ACC112 (cell line): ENCODE measurements at regions not wholly inside any gene's neighbourhood (a gene's known extent, or its start where the extent isn't known, plus 50 kb on each side); places are given as distances from the start of the nearest gene placed in this dataset.
A peak's percentile ranks its signal among the peaks of the same experiment; 100 is the strongest.

ENCODE experiments used
- H2AFZ ChIP-seq: fragments of 200-600 bp; sonication (generic); one replicate; pipeline ENCODE4 v1.6.0; 2017; ENCODE audit warnings: antibody characterized with exemption, low read length; ENCODE audit not compliant: unreplicated experiment
- H3K27ac ChIP-seq: fragments of 200-600 bp; sonication (generic); 2 replicates; pipeline ENCODE4 v1.5.1; 2014; ENCODE audit warnings: low read depth, mild to moderate bottlenecking, antibody characterized with exemption, low read length, moderate library complexity
- H3K27me3 ChIP-seq: fragments of 200-600 bp; sonication (generic); 2 replicates; pipeline ENCODE4 v1.6.1; 2014; ENCODE audit warnings: mild to moderate bottlenecking, antibody characterized with exemption, low read length, moderate library complexity, mixed read lengths; ENCODE audit not compliant: insufficient read depth
- H3K36me3 ChIP-seq: fragments of 200-600 bp; sonication (generic); 2 replicates; pipeline ENCODE4 v1.6.1; 2016; ENCODE audit warnings: mild to moderate bottlenecking, antibody characterized with exemption, low read length, moderate library complexity, mixed read lengths; ENCODE audit not compliant: insufficient read depth
- H3K4me1 ChIP-seq: fragments of 200-600 bp; sonication (generic); one replicate; pipeline ENCODE4 v1.6.1; 2016; ENCODE audit warnings: low read length, mixed read lengths; ENCODE audit not compliant: insufficient read depth, unreplicated experiment, control insufficient read depth
- H3K4me3 ChIP-seq: fragments of 200-600 bp; sonication (generic); 2 replicates; pipeline ENCODE4 v1.5.1; 2014; ENCODE audit warnings: mild to moderate bottlenecking, low read depth, low read length
- H3K79me2 ChIP-seq: fragments of 200-600 bp; sonication (generic); one replicate; pipeline ENCODE4 v1.6.0; 2016; ENCODE audit warnings: low read length; ENCODE audit not compliant: control insufficient read depth, unreplicated experiment, insufficient read depth

- Histone ChIP-seq H3K79me2 (no peaks in the 10 kb centered on the region), H3K4me1 (peaks cover 39% of the 10 kb centered on the region), H3K27ac (no peak overlapping the region), H3K36me3 (no peaks in the 10 kb centered on the region), H2AFZ (no peak overlapping the region), H3K4me3 (no peak overlapping the region), H3K27me3 (no peaks in the 10 kb centered on the region)
Measured at GRCh38 chr1:221029981-221030649, 150.9 kb downstream of the HLX start.

GRCh38 chr1:221030990-221031389, 151.7 kb downstream of the HLX start:
- Histone ChIP-seq H3K36me3 (no peaks in the 10 kb centered on the region), H3K27me3 (no peaks in the 10 kb centered on the region), H3K79me2 (no peaks in the 10 kb centered on the region), H3K4me1 (peaks cover 43% of the 10 kb centered on the region), H3K4me3 (no peak overlapping the region), H3K27ac (no peak overlapping the region), H2AFZ (no peak overlapping the region)

GRCh38 chr1:221031458-221032203, 152.4 kb downstream of the HLX start:
- Histone ChIP-seq H3K36me3 (no peaks in the 10 kb centered on the region), H3K4me1 (peaks cover 48% of the 10 kb centered on the region), H2AFZ (no peak overlapping the region), H3K27ac (peak overlapping the region; percentile 70), H3K4me3 (no peak overlapping the region), H3K27me3 (no peaks in the 10 kb centered on the region), H3K79me2 (no peaks in the 10 kb centered on the region)

- Histone ChIP-seq H3K4me3 (no peak overlapping the region), H3K27ac (peak overlapping the region; percentile 70), H3K4me1 (peaks cover 48% of the 10 kb centered on the region), H3K27me3 (no peaks in the 10 kb centered on the region), H2AFZ (no peak overlapping the region), H3K36me3 (no peaks in the 10 kb centered on the region), H3K79me2 (no peaks in the 10 kb centered on the region)
Measured at GRCh38 chr1:221032204-221032585, 153.0 kb downstream of the HLX start.

GRCh38 chr1:221032637-221033280, 153.5 kb downstream of the HLX start:
- Histone ChIP-seq H3K4me1 (peaks cover 48% of the 10 kb centered on the region), H3K27ac (peak overlapping the region; percentile 70), H3K79me2 (no peaks in the 10 kb centered on the region), H3K4me3 (no peak overlapping the region), H3K27me3 (no peaks in the 10 kb centered on the region), H2AFZ (peak overlapping the region; percentile 39), H3K36me3 (no peaks in the 10 kb centered on the region)

- Histone ChIP-seq H3K4me3 (peak overlapping the region; percentile 58), H3K4me1 (peaks cover 60% of the 10 kb centered on the region), H2AFZ (peak overlapping the region; percentile 69), H3K27me3 (no peaks in the 10 kb centered on the region), H3K79me2 (no peaks in the 10 kb centered on the region), H3K36me3 (no peaks in the 10 kb centered on the region), H3K27ac (peak overlapping the region; percentile 82)
Measured at GRCh38 chr1:221035662-221036153, 156.5 kb downstream of the HLX start.

GRCh38 chr1:221039616-221040015, 160.4 kb downstream of the HLX start:
- no peak overlapping the region for H3K4me3 ChIP-seq
- H3K27me3 ChIP-seq = no peaks in the 10 kb centered on the region
- no peaks in the 10 kb centered on the region for H3K36me3 ChIP-seq
- peaks cover 28% of the 10 kb centered on the region for H3K4me1 ChIP-seq
- H3K79me2 ChIP-seq = no peaks in the 10 kb centered on the region
- no peak overlapping the region for H2AFZ ChIP-seq
- no peak overlapping the region for H3K27ac ChIP-seq

- Histone ChIP-seq H3K4me3 (no peak overlapping the region), H3K4me1 (peaks cover 26% of the 10 kb centered on the region), H3K27ac (no peak overlapping the region), H3K27me3 (no peaks in the 10 kb centered on the region), H3K36me3 (no peaks in the 10 kb centered on the region), H3K79me2 (no peaks in the 10 kb centered on the region), H2AFZ (no peak overlapping the region)
Measured at GRCh38 chr1:221040101-221040500, 160.9 kb downstream of the HLX start.

GRCh38 chr1:221040691-221041285, 161.5 kb downstream of the HLX start:
- Histone ChIP-seq H3K27ac (no peak overlapping the region), H3K79me2 (no peaks in the 10 kb centered on the region), H3K36me3 (no peaks in the 10 kb centered on the region), H2AFZ (no peak overlapping the region), H3K27me3 (no peaks in the 10 kb centered on the region), H3K4me3 (no peak overlapping the region), H3K4me1 (peaks cover 19% of the 10 kb centered on the region)

GRCh38 chr1:221044538-221044937, 165.3 kb downstream of the HLX start:
- no peaks in the 10 kb centered on the region for H3K27me3 ChIP-seq
- no peak overlapping the region for H2AFZ ChIP-seq
- H3K27ac ChIP-seq = no peak overlapping the region
- no peaks in the 10 kb centered on the region for H3K79me2 ChIP-seq
- peaks cover 15% of the 10 kb centered on the region for H3K4me1 ChIP-seq
- no peaks in the 10 kb centered on the region for H3K36me3 ChIP-seq
- H3K4me3 ChIP-seq = no peak overlapping the region
